ENCODE measurements at regions not wholly inside any gene's neighbourhood (a gene's known extent, or its start where the extent isn't known, plus 50 kb on each side); places are given as distances from the start of the nearest gene placed in this dataset.

GRCh38 chr13:44195245-44195644 lies 178.4 kb upstream of the SERP2 start:
- no peak for TF ChIP-seq EGR1 (IDR thresholded peaks at IDR 0.05; ENCODE audit: borderline replicate concordance in 1 of 2, low read depth in 2 of 2, low read length in 2 of 2)
- TF ChIP-seq CTCF (IDR thresholded peaks at IDR 0.05 in 2 of 3, conservative IDR thresholded peaks at IDR 0.05 in 1 of 3; ENCODE audit: control insufficient read depth in 2 of 3, extremely low read depth in 1 of 3, insufficient read depth in 1 of 3, low read depth in 3 of 3, low read length in 3 of 3), result no peak
- no peak for TF ChIP-seq SMARCA5 (IDR thresholded peaks at IDR 0.05)
- TF ChIP-seq ZBTB33 (IDR thresholded peaks at IDR 0.05), result no peak
- no peak for TF ChIP-seq ETV6 (conservative IDR thresholded peaks at IDR 0.05 in 1 of 2, IDR thresholded peaks at IDR 0.05 in 1 of 2; ENCODE audit: borderline replicate concordance in 1 of 2, low read depth in 1 of 2)
- no peak for TF ChIP-seq ZNF384 (IDR thresholded peaks at IDR 0.05; ENCODE audit: borderline replicate concordance, low read depth, low read length)
- TF ChIP-seq POLR2AphosphoS5 (IDR thresholded peaks at IDR 0.05; ENCODE audit: low read length), result no peak
- no peak for TF ChIP-seq TARDBP (IDR thresholded peaks at IDR 0.05; ENCODE audit: borderline replicate concordance)
- TF ChIP-seq HDGF (IDR thresholded peaks at IDR 0.05), result no peak
- no peak for TF ChIP-seq HDAC2 (IDR thresholded peaks at IDR 0.05)
- TF ChIP-seq MXI1 (IDR thresholded peaks at IDR 0.05; ENCODE audit: low read depth, low read length), result no peak
- TF ChIP-seq NR2C2 (IDR thresholded peaks at IDR 0.05; ENCODE audit: borderline replicate concordance, control insufficient read depth, insufficient read length, low read depth), result no peak
- no peak for TF ChIP-seq ELK1 (IDR thresholded peaks at IDR 0.05; ENCODE audit: low read depth, low read length)
- TF ChIP-seq FOXK2 (IDR thresholded peaks at IDR 0.05), result no peak

All from GM12878 (cell line).